GM23338 (cell line): ENCODE measurements at regions not wholly inside any gene's neighbourhood (a gene's known extent, or its start where the extent isn't known, plus 50 kb on each side); places are given as distances from the start of the nearest gene placed in this dataset.

ENCODE experiments used
- ATAC-seq: fragments of 200-7000 bp; cut with Tn5 transposase; 3 replicates; pipeline ENCODE4 v1.9.1; 2020
- DNase-seq: peaks from one replicate; pipeline ENCODE4 v3.0.0-alpha.2; 2015; ENCODE audit warnings: low spot score
- H2AFZ ChIP-seq: fragments of 200-600 bp; sonication (generic); 2 replicates; pipeline ENCODE4 v1.8.0; 2016; ENCODE audit warnings: antibody characterized with exemption, mild to moderate bottlenecking, moderate library complexity
- H3F3A ChIP-seq: fragments of 200-600 bp; sonication (generic); replicated peaks from 2 replicates; pipeline ENCODE4 v1.8.0; 2017; ENCODE audit warnings: antibody characterized with exemption, mixed run types, low read depth
- H3K27ac ChIP-seq: fragments of 200-600 bp; sonication (generic); 2 replicates; pipeline ENCODE4 v1.6.1; 2016; ENCODE audit warnings: low read depth
- H3K27me3 ChIP-seq: fragments of 200-600 bp; sonication (generic); 2 replicates; pipeline ENCODE4 v1.8.0; 2016; ENCODE audit warnings: mild to moderate bottlenecking, mixed run types, moderate library complexity; ENCODE audit not compliant: insufficient read depth
- H3K36me3 ChIP-seq: fragments of 200-600 bp; sonication (generic); 2 replicates; pipeline ENCODE4 v1.8.0; 2016; ENCODE audit warnings: mild to moderate bottlenecking; ENCODE audit not compliant: insufficient read depth
- H3K4me1 ChIP-seq: fragments of 200-600 bp; sonication (generic); 2 replicates; pipeline ENCODE4 v1.8.0; 2016; ENCODE audit warnings: mild to moderate bottlenecking, moderate library complexity; ENCODE audit not compliant: insufficient read depth
- H3K4me2 ChIP-seq: fragments of 200-600 bp; sonication (generic); 2 replicates; pipeline ENCODE4 v1.7.1; 2017; ENCODE audit warnings: mixed run types
- H3K4me3 ChIP-seq: fragments of 200-600 bp; sonication (generic); 2 replicates; pipeline ENCODE4 v1.6.1; 2016; ENCODE audit warnings: mixed run types
- H3K79me2 ChIP-seq: fragments of 200-600 bp; sonication (generic); replicated peaks from 2 replicates; pipeline ENCODE4 v1.8.0; 2017; ENCODE audit warnings: mild to moderate bottlenecking; ENCODE audit not compliant: insufficient read depth
- H3K9me2 ChIP-seq: fragments of 200-600 bp; sonication (generic); 2 replicates; pipeline ENCODE4 v1.8.0; 2017; ENCODE audit not compliant: insufficient read depth
- H4K20me1 ChIP-seq: fragments of 200-600 bp; sonication (generic); replicated peaks from 2 replicates; pipeline ENCODE4 v1.8.0; 2017; ENCODE audit warnings: mild to moderate bottlenecking; ENCODE audit not compliant: insufficient read depth
- H3K27ac Mint-ChIP-seq: 2 replicates; pipeline ENCODE4 v1.8.0; 2020; ENCODE audit warnings: inconsistent platforms, mild to moderate bottlenecking, moderate library complexity, mixed read lengths
- H3K27me3 Mint-ChIP-seq: 3 replicates; pipeline ENCODE4 v1.8.0; 2022; ENCODE audit warnings: low read depth, mild to moderate bottlenecking, moderate library complexity, mixed read lengths, inconsistent platforms; ENCODE audit not compliant: insufficient read depth, poor library complexity
- H3K36me3 Mint-ChIP-seq: 3 replicates; pipeline ENCODE4 v1.8.0; 2021; ENCODE audit warnings: low read depth, mild to moderate bottlenecking, inconsistent platforms, moderate library complexity, mixed read lengths
- H3K4me1 Mint-ChIP-seq: 3 replicates; pipeline ENCODE4 v1.8.0; 2020; ENCODE audit warnings: mild to moderate bottlenecking, inconsistent platforms, mixed read lengths
- H3K4me3 Mint-ChIP-seq: 3 replicates; pipeline ENCODE4 v1.8.0; 2021; ENCODE audit warnings: moderate library complexity, mild to moderate bottlenecking, inconsistent platforms, mixed read lengths
- H3K9me3 Mint-ChIP-seq: 3 replicates; pipeline ENCODE4 v1.8.0; 2020; ENCODE audit warnings: moderate library complexity, mild to moderate bottlenecking, inconsistent platforms, mixed read lengths
- CREB1 ChIP-seq: fragments of 250-450 bp; sonication (Bioruptor Pico); IDR thresholded peaks from 2 replicates; pipeline ENCODE4 v1.5.0; 2020; ENCODE audit warnings: low read depth, mild to moderate bottlenecking, moderate library complexity
- ETS1 ChIP-seq: IDR thresholded peaks from 2 replicates; pipeline ENCODE4 v1.6.1; 2016; ENCODE audit warnings: antibody characterized with exemption
- EZH2 ChIP-seq: fragments of 200-600 bp; sonication (generic); IDR thresholded peaks from one replicate; pipeline ENCODE4 v1.8.0; 2017; ENCODE audit warnings: antibody characterized with exemption, mild to moderate bottlenecking, low read depth; ENCODE audit not compliant: unreplicated experiment
- EZH2phosphoT487 ChIP-seq: fragments of 200-600 bp; sonication (generic); IDR thresholded peaks from one replicate; pipeline ENCODE4 v1.8.1; 2018; ENCODE audit warnings: antibody characterized with exemption; ENCODE audit not compliant: unreplicated experiment
- JUNB ChIP-seq: IDR thresholded peaks from one replicate; pipeline ENCODE4 v1.6.1; 2016; ENCODE audit warnings: antibody characterized with exemption; ENCODE audit not compliant: unreplicated experiment
- NANOG ChIP-seq: IDR thresholded peaks from 2 replicates; pipeline ENCODE4 v1.6.1; 2016; ENCODE audit warnings: antibody characterized with exemption, borderline replicate concordance
- POLR2AphosphoS5 ChIP-seq: IDR thresholded peaks from 2 replicates; pipeline ENCODE4 v1.6.1; 2016; ENCODE audit warnings: antibody characterized with exemption, low read depth
- REST ChIP-seq: IDR thresholded peaks from one replicate; pipeline ENCODE4 v1.6.1; 2018; ENCODE audit warnings: antibody characterized with exemption; ENCODE audit not compliant: unreplicated experiment
- ZNF114 ChIP-seq: fragments of 250-450 bp; sonication (Bioruptor Pico); IDR thresholded peaks from 2 replicates; pipeline ENCODE4 v1.5.0; 2020; ENCODE audit warnings: mild to moderate bottlenecking, moderate library complexity
- ZNF331 ChIP-seq: fragments of 250-450 bp; sonication (Bioruptor Pico); IDR thresholded peaks from 2 replicates; pipeline ENCODE4 v1.5.0; 2020; ENCODE audit warnings: low read depth, mild to moderate bottlenecking, moderate library complexity
- ZNF462 ChIP-seq: fragments of 250-450 bp; sonication (Bioruptor Pico); IDR thresholded peaks from 2 replicates; pipeline ENCODE4 v1.5.0; 2020; ENCODE audit warnings: mild to moderate bottlenecking, moderate library complexity

GRCh38 chr3:28053759-28054158 is 187.7 kb upstream of the CMC1 start:
- H3K4me1 Mint-ChIP-seq, result peaks cover 23% of the 10 kb centered on the region
- Histone ChIP-seq H3F3A (no peaks in the 10 kb centered on the region), H3K27me3 (no peaks in the 10 kb centered on the region), H3K36me3 (no peaks in the 10 kb centered on the region), H2AFZ (no peak overlapping the region), H3K9me2 (0 out of 2 replicates have a peak, but pooled peaks cover 2% of the 10 kb centered on the region), H3K4me3 (no peak overlapping the region), H3K79me2 (peaks cover 55% of the 10 kb centered on the region), H3K4me1 (peaks cover 28% of the 10 kb centered on the region), H4K20me1 (no peaks in the 10 kb centered on the region), H3K4me2 (no peak overlapping the region), H3K27ac (no peak overlapping the region)
- no peak overlapping the region for H3K27ac Mint-ChIP-seq
- peaks cover 3% of the 10 kb centered on the region for H3K27me3 Mint-ChIP-seq
- no peak overlapping the region for H3K4me3 Mint-ChIP-seq
- DNase-seq (no peak), ATAC-seq (no peak)
- H3K36me3 Mint-ChIP-seq, result peaks cover 3% of the 10 kb centered on the region; the same call in 1 of the 3 replicates
- no peak for TF ChIP-seq ZNF114 (CRISPR knock-in tag)
- TF ChIP-seq ETS1, result no peak
- no peak for TF ChIP-seq ZNF462 (CRISPR knock-in tag)
- TF ChIP-seq JUNB, result no peak
- TF ChIP-seq ZNF331 (CRISPR knock-in tag), result no peak
- no peak for TF ChIP-seq CREB1 (CRISPR knock-in tag)
- no peak for TF ChIP-seq REST
- no peak for TF ChIP-seq EZH2
- no peak for TF ChIP-seq EZH2phosphoT487
- no peak for TF ChIP-seq NANOG
- TF ChIP-seq POLR2AphosphoS5, result no peak
- H3K9me3 Mint-ChIP-seq, result no peaks in the 10 kb centered on the region; the same call in 2 of the 3 replicates
